BLaER1 treated with 17β-estradiol and CSF1 and Interleukin-3, amounts not matched to agents 10 nM and 100 nM (cell line): ENCODE measurements at regions not wholly inside any gene's neighbourhood (a gene's known extent, or its start where the extent isn't known, plus 50 kb on each side); places are given as distances from the start of the nearest gene placed in this dataset.
"Not testable (repeated sequence)": the region's sequence is repeated elsewhere in the genome, so short reads cannot be mapped to it uniquely, and the experiment has no call there.

Source experiments
- H3K27ac ChIP-seq, 11 experiments: shearing (Covaris generic); formaldehyde crosslinking; 2 replicates each; pipeline ENCODE4 v1.8.1; 2022
- H3K27me3 ChIP-seq, 11 experiments: shearing (Covaris generic); formaldehyde crosslinking; 2 replicates each; pipeline ENCODE4 v1.8.1; 2022
- H3K36me3 ChIP-seq, 11 experiments: shearing (Covaris generic); formaldehyde crosslinking; 2 replicates each; pipeline ENCODE4 v1.8.1; 2022
- H3K4me1 ChIP-seq, 10 experiments: shearing (Covaris generic); formaldehyde crosslinking; 2 replicates each; pipeline ENCODE4 v1.8.1; 2022
- H3K4me2 ChIP-seq, 11 experiments: shearing (Covaris generic); formaldehyde crosslinking; 2 replicates each; pipeline ENCODE4 v1.8.1; 2022
- H3K4me3 ChIP-seq, 10 experiments: shearing (Covaris generic); formaldehyde crosslinking; 2 replicates each; pipeline ENCODE4 v1.8.1; 2022
- H3K9ac ChIP-seq, 11 experiments: shearing (Covaris generic); formaldehyde crosslinking; 2 replicates each; pipeline ENCODE4 v1.8.1; 2022
- H3K9me3 ChIP-seq, 11 experiments: shearing (Covaris generic); formaldehyde crosslinking; replicated peaks in 1 of 11; 2 replicates each; pipeline ENCODE4 v1.8.1; 2022
- H4K20me1 ChIP-seq, 11 experiments: shearing (Covaris generic); formaldehyde crosslinking; 2 replicates each; pipeline ENCODE4 v1.8.1; 2022
- Cebpa-rat ChIP-seq, 11 experiments: shearing (Covaris generic); IDR thresholded peaks; 2 replicates each; pipeline ENCODE4 v1.8.1; 2022

- no peaks in the 10 kb centered on the region for H3K36me3 ChIP-seq
- H4K20me1 ChIP-seq, result no peaks in the 10 kb centered on the region
- no peaks in the 10 kb centered on the region for H3K4me1 ChIP-seq
- no peaks in the 10 kb centered on the region; a peak in 2 of 22 replicates for H3K9me3 ChIP-seq
- H3K4me3 ChIP-seq, result no peak overlapping the region
- no peaks in the 10 kb centered on the region for H3K27me3 ChIP-seq
- no peak overlapping the region for H3K27ac ChIP-seq
- TF ChIP-seq Cebpa-rat (IDR thresholded peaks at IDR 0.05), result no peak
- no peak overlapping the region for H3K9ac ChIP-seq
- no peak overlapping the region for H3K4me2 ChIP-seq
Measured at GRCh38 chr9:111106202-111106601, 67.9 kb upstream of the LPAR1 start.

DNA sequence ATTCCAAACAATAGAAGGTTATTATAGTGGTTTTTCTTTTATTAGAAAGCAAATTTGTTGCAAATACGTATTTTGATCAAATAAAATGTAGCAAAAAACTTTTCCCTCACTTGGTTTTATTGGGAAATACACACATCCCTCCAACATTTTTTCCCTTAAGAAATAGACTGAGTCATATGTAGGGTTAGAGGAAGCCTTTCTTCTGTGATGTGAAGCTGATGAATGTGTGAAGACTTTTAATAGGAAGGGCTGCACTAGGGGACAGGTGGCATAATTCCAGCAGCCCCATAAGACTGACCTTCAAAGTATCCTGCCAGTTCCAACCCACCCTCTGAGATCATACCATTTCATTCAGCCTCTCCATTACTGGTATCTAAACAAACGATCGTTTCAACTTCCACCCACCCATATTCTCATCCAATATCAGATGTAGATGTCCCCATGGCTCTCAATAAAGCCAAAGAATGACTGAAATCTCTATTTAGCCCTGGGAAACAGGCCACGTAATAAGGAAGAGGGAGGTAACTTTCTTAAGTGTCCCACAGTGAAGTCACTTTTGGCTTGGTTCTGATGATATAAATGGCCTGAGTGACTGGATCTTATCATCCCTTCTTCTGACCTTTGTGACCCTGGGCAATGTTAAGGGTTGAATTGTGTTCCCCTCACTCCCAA, 64.7 kb upstream of the LPAR1 start:
- no peak for TF ChIP-seq Cebpa-rat (IDR thresholded peaks at IDR 0.05)
- no peak overlapping the region for H3K4me2 ChIP-seq
- H3K9ac ChIP-seq, result no peak overlapping the region
- no peaks in the 10 kb centered on the region for H3K4me1 ChIP-seq
- no peak overlapping the region for H3K27ac ChIP-seq
- no peaks in the 10 kb centered on the region for H4K20me1 ChIP-seq
- H3K4me3 ChIP-seq, result no peak overlapping the region
- no peaks in the 10 kb centered on the region for H3K27me3 ChIP-seq
- no peaks in the 10 kb centered on the region for H3K36me3 ChIP-seq
- H3K9me3 ChIP-seq, result no peaks in the 10 kb centered on the region

DNA sequence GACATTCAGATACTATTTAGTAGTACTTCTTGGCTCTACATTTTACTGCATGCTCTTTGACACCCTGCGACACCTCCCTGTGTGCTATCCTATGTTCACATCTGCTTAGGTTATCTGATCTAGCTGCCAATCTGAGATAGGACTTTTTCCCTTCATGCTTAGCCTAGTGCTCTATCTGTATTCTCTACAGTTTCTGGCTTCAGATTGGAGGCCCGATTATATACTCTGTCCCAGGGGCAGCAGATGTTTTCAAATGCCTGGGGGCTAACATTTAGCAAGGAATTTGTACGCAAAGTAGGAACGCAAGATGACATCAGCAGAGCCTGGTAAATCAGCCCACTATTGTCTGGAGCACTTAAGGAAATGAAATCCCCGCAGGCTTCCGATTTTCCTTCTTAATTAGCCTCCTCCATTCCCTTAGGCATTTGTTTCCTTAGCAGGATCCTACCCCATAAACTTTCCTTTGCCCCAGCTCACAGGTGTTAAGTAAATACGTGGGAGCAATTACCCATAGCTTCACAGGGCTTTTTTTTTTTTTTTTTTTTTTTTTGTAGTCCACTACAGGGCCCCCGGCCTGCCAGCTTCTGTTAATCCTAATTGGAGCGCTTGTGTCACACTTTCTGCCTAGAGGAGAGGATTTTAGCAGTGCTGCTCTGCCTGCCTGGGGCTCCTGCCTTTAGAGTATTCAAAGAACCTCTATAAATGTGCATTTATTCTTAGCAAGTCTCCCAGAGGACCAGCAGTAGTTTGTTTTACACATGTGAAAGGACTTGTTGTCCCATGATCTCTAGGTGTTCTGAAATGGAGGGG, 61.1 kb upstream of the LPAR1 start:
- H3K9me3 ChIP-seq, result no peaks in the 10 kb centered on the region
- no peak overlapping the region for H3K27ac ChIP-seq
- no peaks in the 10 kb centered on the region for H4K20me1 ChIP-seq
- H3K4me1 ChIP-seq, result peaks cover 0 to 9% (median 0%) of the 10 kb centered on the region in 10 experiments; a peak in 8 of 20 replicates
- H3K4me2 ChIP-seq, result no peak overlapping the region
- H3K27me3 ChIP-seq, result no peaks in the 10 kb centered on the region
- TF ChIP-seq Cebpa-rat (IDR thresholded peaks at IDR 0.05), result no peak
- no peak overlapping the region for H3K4me3 ChIP-seq
- no peaks in the 10 kb centered on the region for H3K36me3 ChIP-seq
- no peak overlapping the region for H3K9ac ChIP-seq

DNA sequence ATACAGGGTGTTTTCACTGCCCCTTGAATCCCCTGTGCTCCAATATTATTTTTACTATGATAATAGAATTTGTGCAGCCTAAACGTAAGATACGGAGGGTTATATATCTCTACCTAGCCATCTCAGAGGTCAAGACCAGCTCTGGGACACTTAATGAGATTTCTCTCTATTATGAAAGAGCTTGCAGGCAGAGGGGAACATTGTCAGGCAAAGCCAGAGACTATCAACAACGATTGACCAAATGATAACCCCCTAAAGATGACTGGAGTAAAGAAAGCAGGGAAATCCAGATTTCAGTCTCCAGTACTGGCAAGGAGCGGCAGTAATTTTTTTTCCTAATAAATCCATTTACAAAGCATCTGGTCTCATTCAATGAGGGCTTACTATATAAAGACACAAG, 59.8 kb upstream of the LPAR1 start:
- TF ChIP-seq Cebpa-rat (IDR thresholded peaks at IDR 0.05), result no peak
- Histone ChIP-seq H3K4me1 (peaks cover 0 to 21% (median 0%) of the 10 kb centered on the region in 10 experiments; a peak in 8 of 20 replicates), H3K27me3 (no peaks in the 10 kb centered on the region)

DNA sequence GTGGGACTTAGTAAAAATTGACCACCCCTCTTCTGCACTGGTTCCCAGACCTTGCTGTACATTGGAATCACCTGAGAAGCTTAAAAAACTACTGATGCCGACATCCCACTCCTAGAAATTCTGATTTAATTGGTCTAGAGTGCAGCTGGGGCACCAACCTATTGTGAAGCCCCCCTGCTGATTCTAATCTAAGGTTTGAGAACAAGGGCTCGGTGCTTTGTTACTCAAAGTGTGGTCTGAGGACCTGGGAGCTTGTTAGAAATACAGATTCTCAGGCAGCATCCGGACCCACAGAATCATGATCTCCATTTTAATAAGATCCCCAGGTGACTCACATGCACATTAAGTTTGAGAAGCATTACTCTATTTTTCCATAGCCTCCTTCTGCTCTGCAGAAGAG, 57.8 kb upstream of the LPAR1 start:
- H3K27me3 ChIP-seq, result no peaks in the 10 kb centered on the region

More for the DNA sequence above, 59.8 kb upstream of the LPAR1 start:
- Histone ChIP-seq H3K4me3 (no peak overlapping the region), H4K20me1 (no peaks in the 10 kb centered on the region), H3K27ac (no peak overlapping the region), H3K9ac (no peak overlapping the region), H3K9me3 (no peaks in the 10 kb centered on the region), H3K4me2 (no peak overlapping the region), H3K36me3 (no peaks in the 10 kb centered on the region)

DNA sequence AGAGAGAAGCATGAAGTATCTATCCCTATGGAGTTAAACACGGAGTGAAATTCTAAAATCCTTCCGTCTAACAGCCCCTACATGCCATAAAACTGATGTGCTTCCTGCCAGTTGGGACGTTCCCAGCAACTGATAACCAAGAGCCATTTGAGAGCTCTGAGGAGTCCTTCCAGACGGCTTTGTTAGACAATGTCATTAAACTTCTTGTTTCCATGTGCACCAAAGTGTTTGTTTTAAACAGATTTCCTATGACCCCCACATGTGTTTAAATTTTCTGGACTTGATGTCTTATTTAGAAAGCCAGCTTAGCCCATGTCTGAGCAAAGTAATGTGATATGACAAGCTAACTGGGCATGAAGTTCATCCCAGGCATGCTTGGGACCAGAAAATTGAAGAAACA, 57.2 kb upstream of the LPAR1 start:
- H3K4me1 ChIP-seq, result peaks cover 0 to 25% (median 0%) of the 10 kb centered on the region in 10 experiments; a peak in 8 of 20 replicates
- H3K27me3 ChIP-seq, result no peaks in the 10 kb centered on the region
- peak overlapping the region in 1 of 11 experiments; percentile 58; a peak in 2 of 22 replicates for H3K4me2 ChIP-seq
- H3K27ac ChIP-seq, result no peak overlapping the region
- no peak overlapping the region for H3K9ac ChIP-seq
- no peak overlapping the region for H3K4me3 ChIP-seq
- H3K9me3 ChIP-seq, result peaks cover 0 to 14% (median 0%) of the 10 kb centered on the region in 11 experiments; a peak in 8 of 22 replicates
- no peaks in the 10 kb centered on the region for H3K36me3 ChIP-seq
- H4K20me1 ChIP-seq, result no peaks in the 10 kb centered on the region
- TF ChIP-seq Cebpa-rat (IDR thresholded peaks at IDR 0.05), result no peak

More for the DNA sequence above, 57.8 kb upstream of the LPAR1 start:
- H3K4me1 ChIP-seq, result peaks cover 0 to 25% (median 0%) of the 10 kb centered on the region in 10 experiments; a peak in 8 of 20 replicates
- peaks cover 0 to 14% (median 0%) of the 10 kb centered on the region in 11 experiments; a peak in 8 of 22 replicates for H3K9me3 ChIP-seq
- no peak for TF ChIP-seq Cebpa-rat (IDR thresholded peaks at IDR 0.05)
- H3K36me3 ChIP-seq, result no peaks in the 10 kb centered on the region
- H3K27ac ChIP-seq, result no peak overlapping the region
- no peak overlapping the region for H3K9ac ChIP-seq
- H3K4me2 ChIP-seq, result no peak overlapping the region
- H4K20me1 ChIP-seq, result no peaks in the 10 kb centered on the region
- H3K4me3 ChIP-seq, result no peak overlapping the region

GRCh38 chr9:111094958-111095357, 56.7 kb upstream of the LPAR1 start:
- Histone ChIP-seq H3K4me3 (no peak overlapping the region), H3K27ac (peak overlapping the region in 2 of 11 experiments; percentile 24 to 43; a peak in 1 of 22 replicates), H3K4me1 (peaks cover 0 to 25% (median 0%) of the 10 kb centered on the region in 10 experiments; a peak in 8 of 20 replicates), H3K4me2 (peak overlapping the region in 4 of 11 experiments; percentile 8 to 58 (median 42); a peak in 6 of 22 replicates), H3K27me3 (no peaks in the 10 kb centered on the region), H3K9me3 (peaks cover 0 to 14% (median 0%) of the 10 kb centered on the region in 11 experiments; a peak in 8 of 22 replicates), H4K20me1 (no peaks in the 10 kb centered on the region), H3K9ac (no peak overlapping the region), H3K36me3 (no peaks in the 10 kb centered on the region)
- TF ChIP-seq Cebpa-rat (IDR thresholded peaks at IDR 0.05), result no peak

DNA sequence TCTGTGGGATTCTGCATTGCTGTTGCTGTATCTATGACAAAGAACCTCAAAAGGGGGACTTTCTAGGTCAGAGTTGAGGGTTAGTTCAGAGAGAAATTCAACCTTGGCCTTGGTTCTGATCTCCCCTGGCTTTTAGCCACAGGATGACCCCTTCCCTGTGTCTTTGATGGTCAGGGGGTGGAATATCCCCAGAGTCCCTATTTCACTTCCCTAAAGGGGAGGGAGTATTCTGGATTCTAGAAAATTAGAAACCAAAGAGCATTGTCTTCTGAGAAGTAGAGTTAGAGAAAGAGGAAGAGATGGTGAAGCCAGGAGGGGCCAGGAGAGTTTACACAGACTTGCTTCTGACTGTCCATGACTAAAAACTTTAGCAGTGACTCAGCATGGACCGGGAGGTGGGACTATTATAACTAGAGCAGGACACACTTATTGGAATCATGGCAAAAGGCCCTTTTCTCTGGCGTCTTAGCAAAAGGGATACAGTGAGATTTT, 56.2 kb upstream of the LPAR1 start:
- Histone ChIP-seq H3K36me3 (no peaks in the 10 kb centered on the region), H3K27me3 (no peaks in the 10 kb centered on the region), H3K9me3 (peaks cover 0 to 14% (median 0%) of the 10 kb centered on the region in 11 experiments; a peak in 8 of 22 replicates), H3K4me3 (no peak overlapping the region), H3K9ac (no peak overlapping the region), H3K4me2 (peak overlapping the region in 4 of 11 experiments; percentile 8 to 58 (median 42); a peak in 8 of 22 replicates), H4K20me1 (no peaks in the 10 kb centered on the region), H3K4me1 (peaks cover 0 to 25% (median 0%) of the 10 kb centered on the region in 10 experiments; a peak in 8 of 20 replicates), H3K27ac (peak overlapping the region in 2 of 11 experiments; percentile 43 to 47; a peak in 3 of 22 replicates)
- no peak for TF ChIP-seq Cebpa-rat (IDR thresholded peaks at IDR 0.05)

DNA sequence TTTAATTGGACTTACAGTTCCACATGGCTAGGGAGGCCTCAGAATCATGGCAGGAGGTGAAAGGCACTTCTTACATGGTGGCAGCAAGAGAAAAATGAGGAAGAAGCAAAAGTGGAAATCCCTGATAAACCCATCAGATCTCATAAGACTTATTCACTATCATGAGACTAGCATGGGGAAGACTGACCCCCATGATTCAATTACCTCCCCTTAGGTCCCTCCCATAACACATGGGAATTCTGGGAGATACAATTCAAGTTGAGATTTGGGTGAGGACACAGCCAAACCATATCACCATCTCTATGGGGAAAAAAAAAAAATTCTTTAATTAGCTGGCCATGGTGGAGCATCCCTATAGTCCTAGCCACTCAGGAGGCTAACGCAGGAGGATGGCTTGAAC, 53.9 kb upstream of the LPAR1 start:
- not testable (repeated sequence) for H3K4me3 ChIP-seq, H3K36me3 ChIP-seq, H3K9ac ChIP-seq

More for the DNA sequence above, 53.9 kb upstream of the LPAR1 start:
- H4K20me1 ChIP-seq, H3K27me3 ChIP-seq, H3K4me2 ChIP-seq, H3K27ac ChIP-seq: not testable (repeated sequence)
- peaks cover 0 to 25% (median 0%) of the 10 kb centered on the region in 10 experiments; a peak in 8 of 20 replicates for H3K4me1 ChIP-seq
- peaks cover 0 to 24% (median 0%) of the 10 kb centered on the region in 11 experiments; a peak in 8 of 22 replicates for H3K9me3 ChIP-seq
